Adrenal gland (tissue), 9 donors: ENCODE measurements at regions not wholly inside any gene's neighbourhood (a gene's known extent, or its start where the extent isn't known, plus 50 kb on each side); places are given as distances from the start of the nearest gene placed in this dataset.

ENCODE experiments used
- DNase-seq, 7 donors: peaks; one replicate each; pipeline ENCODE4 v3.0.0-alpha.2; 2019 to 2020
- H3K27ac ChIP-seq, 5 donors: fragments of 200-600 bp; sonication (generic) in 4 of 5; 1 replicate in 3 of 5; 2 replicates in 2 of 5; pipeline versions ENCODE4 v1.5.1 to v1.8.0; 2016 to 2020; ENCODE audit warnings: mild to moderate bottlenecking in 1 of 5
- H3K27me3 ChIP-seq: fragments of 200-600 bp; 2 replicates; pipeline ENCODE4 v1.8.0; 2021
- H3K36me3 ChIP-seq, 2 donors: fragments of 200-600 bp; replicated peaks in 1 of 2; 1 replicate in 1 of 2; 2 replicates in 1 of 2; pipeline versions ENCODE4 v1.5.1 to v1.8.0; 2018 to 2022
- H3K4me1 ChIP-seq, 2 donors: fragments of 200-600 bp; replicated peaks in 1 of 2; 1 replicate in 1 of 2; 2 replicates in 1 of 2; pipeline versions ENCODE4 v1.5.1 to v1.8.0; 2018 to 2021
- H3K4me3 ChIP-seq, 4 donors: fragments of 200-600 bp; sonication (generic) in 3 of 4; one replicate each; pipeline ENCODE4 v1.5.1; 2016 to 2018
- H3K9me3 ChIP-seq, 3 donors: fragments of 200-600 bp; sonication (generic) in 1 of 3; replicated peaks in 1 of 3; 1 replicate in 2 of 3; 2 replicates in 1 of 3; pipeline versions ENCODE4 v1.5.1 to v1.8.0; 2016 to 2021
- CTCF ChIP-seq, 6 experiments: fragments of 450-650 bp in 4 of 6; fragments of 200-600 bp in 2 of 6; sonication (generic) in 1 of 6; IDR thresholded peaks; 1 replicate in 5 of 6; 2 replicates in 1 of 6; pipeline versions ENCODE4 v1.5.1 to v1.8.0; 2016 to 2021; ENCODE audit warnings: antibody characterized with exemption in 6 of 6, mild to moderate bottlenecking in 2 of 6, moderate library complexity in 1 of 6
- POLR2A ChIP-seq, 2 donors: fragments of 450-650 bp; IDR thresholded peaks; one replicate each; pipeline ENCODE4 v1.6.1; 2017; ENCODE audit warnings: antibody characterized with exemption in 2 of 2, mild to moderate bottlenecking in 2 of 2, moderate library complexity in 1 of 2
- WGBS, 4 donors: extraction: QIAGEN DNeasy Blood & Tissue Kit in 2 of 4; methylation state at CpG; one replicate each; pipeline versions ENCODE4 v1.1.5 to v1.1.7; 2013 to 2017; 5-methylcytosine and 5-hydroxymethylcytosine counted together
- intact Hi-C, 2 donors: fragments of 100-400 bp; cut with DNase I; formaldehyde crosslinking; loops; one replicate each; pipeline versions ENCODE4 v1.14.1 to v1.15.0; 2022 to 2023
- donor health status: healthy with polysubstance abuse.
- donor health status: Bipolar disorder and iron deficiency.
- donor health status: DM: yes; HTN: yes; CAD: no.
- donor health status: DM: no; HTN: no; CAD: no.
- donor health status: DM: no; HTN: no; CAD: no.

- intact Hi-C loops = no loop called here
- 71 to 77% (median 75%) methylated on average over 1 of the region's 1 CpG for WGBS, 4 donors
- no peak for DNase-seq
These were observed 396.7 kb upstream of the DCC start for GRCh38 chr18:51943281-51943680.

GRCh38 chr18:51946946-51947345, 393.1 kb upstream of the DCC start:
- TF ChIP-seq CTCF (IDR thresholded peaks at IDR 0.05) (no peak), POLR2A (IDR thresholded peaks at IDR 0.05) (no peak)
- H3K9me3 ChIP-seq = no peaks in the 10 kb centered on the region

More at GRCh38 chr18:51943281-51943680, 396.7 kb upstream of the DCC start:
- Histone ChIP-seq H3K36me3 (no peaks in the 10 kb centered on the region), H3K27ac (no peak overlapping the region), H3K27me3 (no peaks in the 10 kb centered on the region), H3K4me3 (no peak overlapping the region), H3K4me1 (no peaks in the 10 kb centered on the region), H3K9me3 (no peaks in the 10 kb centered on the region)
- no peak for TF ChIP-seq CTCF (IDR thresholded peaks at IDR 0.05)
- no peak for TF ChIP-seq POLR2A (IDR thresholded peaks at IDR 0.05)

GRCh38 chr18:51952844-51953243, 387.2 kb upstream of the DCC start:
- H3K27me3 ChIP-seq = no peaks in the 10 kb centered on the region
- DNase-seq = no peak
- 60 to 73% (median 72%) methylated on average over 2 of the region's 2 CpGs for WGBS, 4 donors
- intact Hi-C loops = no loop called here
- TF ChIP-seq POLR2A (IDR thresholded peaks at IDR 0.05) (no peak), CTCF (IDR thresholded peaks at IDR 0.05) (no peak)
- H3K9me3 ChIP-seq = no peaks in the 10 kb centered on the region
- no peak overlapping the region for H3K27ac ChIP-seq
- no peaks in the 10 kb centered on the region for H3K4me1 ChIP-seq
- H3K4me3 ChIP-seq = no peak overlapping the region
- H3K36me3 ChIP-seq = no peaks in the 10 kb centered on the region

More at GRCh38 chr18:51946946-51947345, 393.1 kb upstream of the DCC start:
- no peak for DNase-seq
- no peaks in the 10 kb centered on the region for H3K36me3 ChIP-seq
- no peak overlapping the region for H3K27ac ChIP-seq
- no peaks in the 10 kb centered on the region for H3K27me3 ChIP-seq
- 62 to 74% (median 64%) methylated on average over 4 of the region's 4 CpGs for WGBS, 4 donors
- intact Hi-C loops = no loop called here
- no peak overlapping the region for H3K4me3 ChIP-seq
- no peaks in the 10 kb centered on the region for H3K4me1 ChIP-seq

- H3K4me1 ChIP-seq = no peaks in the 10 kb centered on the region
- DNase-seq = no peak
- intact Hi-C loops = no loop called here
- no peak overlapping the region for H3K4me3 ChIP-seq
- no peaks in the 10 kb centered on the region for H3K9me3 ChIP-seq
- no peak overlapping the region for H3K27ac ChIP-seq
- H3K36me3 ChIP-seq = no peaks in the 10 kb centered on the region
- no peak for TF ChIP-seq POLR2A (IDR thresholded peaks at IDR 0.05)
- TF ChIP-seq CTCF (IDR thresholded peaks at IDR 0.05) = no peak
- WGBS, 4 donors = 71 to 76% (median 75%) methylated on average over 3 of the region's 3 CpGs
- H3K27me3 ChIP-seq = no peaks in the 10 kb centered on the region
These were observed 386.5 kb upstream of the DCC start for GRCh38 chr18:51953521-51953920.
